Lung microvascular endothelial cell (primary cell): ENCODE measurements at regions not wholly inside any gene's neighbourhood (a gene's known extent, or its start where the extent isn't known, plus 50 kb on each side); places are given as distances from the start of the nearest gene placed in this dataset.

Experiments used
- DNase-seq, 2 donors: peaks; one replicate each; pipeline versions ENCODE4 v3.0.0 to v3.0.0-alpha.2; 2010; ENCODE audit warnings: low read depth in 2 of 2

GRCh38 chr4:59987289-59987688 is 1212.8 kb upstream of the ADGRL3 start:
- no peak for DNase-seq

GRCh38 chr4:59994118-59994517 is 1206.0 kb upstream of the ADGRL3 start:
- no peak for DNase-seq

GRCh38 chr4:60002603-60003337 is 1197.4 kb upstream of the ADGRL3 start:
- DNase-seq = no peak

- DNase-seq = no peak
Measured at GRCh38 chr4:60013464-60014184, 1186.5 kb upstream of the ADGRL3 start.

- no peak for DNase-seq
Measured at GRCh38 chr4:60016971-60017370, 1183.2 kb upstream of the ADGRL3 start.

DNA sequence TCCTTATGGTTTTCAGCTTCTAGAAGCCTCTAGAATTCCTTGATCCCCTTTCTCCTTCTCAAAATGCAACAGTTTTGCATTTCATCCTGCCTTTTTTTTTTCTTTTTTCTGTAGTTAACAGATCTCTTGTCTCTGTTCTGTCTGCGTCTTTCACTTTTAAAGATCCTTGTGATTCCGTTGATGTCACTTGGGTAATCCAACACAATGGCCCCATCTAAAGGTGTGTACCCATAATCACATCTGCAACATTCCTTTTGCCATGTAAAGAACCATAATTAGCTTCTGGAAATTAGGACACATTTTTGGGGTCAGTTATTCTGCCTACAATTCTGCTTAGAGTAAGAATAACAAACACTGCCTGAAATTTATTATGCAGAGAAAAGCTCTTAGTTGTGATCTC is 1180.9 kb upstream of the ADGRL3 start:
- DNase-seq = no peak

GRCh38 chr4:60019946-60020345 is 1180.2 kb upstream of the ADGRL3 start:
- no peak for DNase-seq

- no peak for DNase-seq
Measured at GRCh38 chr4:60020389-60020788, 1179.7 kb upstream of the ADGRL3 start.

GRCh38 chr4:60033826-60034225 is 1166.3 kb upstream of the ADGRL3 start:
- DNase-seq = no peak

DNA sequence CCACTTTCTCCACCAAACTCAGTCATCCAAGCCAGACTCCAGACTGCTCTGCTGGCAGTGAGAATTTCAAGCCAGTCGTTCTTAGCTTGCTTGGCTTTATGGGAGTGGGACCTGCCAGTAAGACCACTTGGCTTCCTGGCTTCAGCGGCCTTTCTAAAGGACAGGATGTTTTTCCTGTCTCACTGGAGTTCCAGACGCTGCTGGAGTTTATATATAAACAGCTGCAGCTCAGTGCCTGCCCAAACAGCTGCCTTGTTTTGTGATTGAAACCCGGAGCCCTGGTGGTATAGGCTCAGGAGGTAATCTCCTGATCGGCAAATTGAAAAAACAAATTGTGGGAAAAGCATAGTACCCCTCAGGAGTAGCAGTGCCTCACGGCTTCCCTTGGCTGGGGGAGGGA is 1165.8 kb upstream of the ADGRL3 start:
- DNase-seq = no peak

DNA sequence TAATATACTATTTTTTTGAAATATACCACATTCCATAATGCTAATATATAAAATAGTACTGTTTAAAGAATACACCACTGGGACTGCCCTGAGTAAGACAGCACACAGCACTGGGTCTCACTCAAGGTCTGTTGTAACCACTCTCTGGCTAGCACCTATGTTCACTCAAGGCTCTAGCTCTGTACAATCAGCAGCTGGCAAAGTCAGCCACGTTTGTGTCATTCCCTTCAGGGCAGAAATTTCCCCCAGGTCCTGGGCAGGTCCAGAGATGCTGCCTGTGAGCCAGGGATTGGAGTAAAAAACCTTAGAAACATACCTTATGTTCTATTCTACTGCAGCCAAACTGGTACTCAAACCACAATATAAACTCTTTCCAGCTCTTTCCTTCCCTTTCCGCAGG is 1160.2 kb upstream of the ADGRL3 start:
- no peak for DNase-seq

GRCh38 chr4:60042231-60042652 is 1157.9 kb upstream of the ADGRL3 start:
- DNase-seq = no peak

GRCh38 chr4:60042941-60043340 is 1157.2 kb upstream of the ADGRL3 start:
- no peak for DNase-seq

GRCh38 chr4:60078984-60079383 is 1121.1 kb upstream of the ADGRL3 start:
- DNase-seq = no peak

- no peak for DNase-seq
Measured at GRCh38 chr4:60081839-60082238, 1118.3 kb upstream of the ADGRL3 start.

DNA sequence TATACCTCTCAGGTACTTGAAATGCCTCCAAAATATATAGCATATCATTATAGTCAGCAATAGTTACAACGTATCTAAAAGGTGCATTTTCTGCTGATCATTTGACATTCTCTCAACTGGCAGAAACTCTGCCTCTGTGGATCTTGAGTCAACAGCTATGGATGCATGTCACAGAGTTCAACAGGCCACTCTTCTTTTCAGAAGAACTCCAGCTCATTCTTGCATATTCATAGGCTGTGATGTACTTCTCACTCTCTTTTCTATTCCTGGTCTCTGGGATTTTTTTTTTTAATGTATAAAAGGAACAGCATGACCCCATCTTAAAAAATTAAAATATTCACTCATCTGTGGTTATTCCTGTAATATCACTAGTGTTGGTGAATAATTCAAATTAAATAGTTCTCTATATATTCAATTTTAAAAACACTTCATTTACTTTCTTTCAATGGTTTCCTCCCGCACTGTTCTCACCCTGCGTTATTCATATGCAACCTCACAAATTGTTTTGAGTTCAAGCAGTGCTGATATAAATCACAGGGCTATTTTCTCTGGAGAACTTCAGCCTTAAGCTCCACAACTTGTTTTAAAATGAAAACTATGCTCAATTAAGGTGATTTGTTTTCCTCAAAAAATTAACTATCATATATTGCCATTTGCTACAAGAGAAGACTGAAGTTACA is 1111.2 kb upstream of the ADGRL3 start:
- no peak for DNase-seq

DNA sequence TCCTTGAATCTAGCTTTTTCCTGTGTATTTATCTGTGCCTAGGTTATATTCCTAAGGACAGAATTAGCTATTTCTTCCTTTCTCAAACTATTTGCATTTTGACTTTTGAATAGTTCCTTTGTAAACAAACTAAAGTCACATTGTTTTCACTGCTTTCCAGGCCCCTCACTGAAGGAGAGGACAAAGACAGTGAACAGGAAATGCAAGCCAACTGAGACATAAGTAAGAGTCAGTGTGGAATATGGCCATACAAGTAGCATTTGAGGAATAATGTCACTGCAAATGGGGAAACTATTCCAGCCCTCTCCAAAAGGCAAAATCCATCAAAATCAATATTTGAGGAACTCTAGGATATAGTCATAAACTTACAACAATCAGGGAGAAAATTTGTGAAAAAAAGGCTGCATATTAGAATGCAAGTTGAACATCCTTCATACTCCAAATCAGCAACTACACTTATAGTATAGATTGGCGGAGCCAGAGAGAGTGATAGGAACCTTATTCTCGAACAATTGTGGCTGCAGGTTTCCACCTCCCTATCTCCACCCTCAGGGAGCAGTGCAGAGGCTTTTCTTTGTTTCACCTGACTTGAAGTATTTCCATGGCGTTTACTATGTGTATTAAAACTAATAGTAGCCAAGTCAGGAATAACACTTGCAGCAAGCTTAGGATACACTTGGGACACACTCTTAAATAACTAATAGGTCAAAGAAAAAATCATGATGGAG is 1110.4 kb upstream of the ADGRL3 start:
- DNase-seq = no peak

GRCh38 chr4:60096676-60097075 is 1103.5 kb upstream of the ADGRL3 start:
- no peak for DNase-seq

DNA sequence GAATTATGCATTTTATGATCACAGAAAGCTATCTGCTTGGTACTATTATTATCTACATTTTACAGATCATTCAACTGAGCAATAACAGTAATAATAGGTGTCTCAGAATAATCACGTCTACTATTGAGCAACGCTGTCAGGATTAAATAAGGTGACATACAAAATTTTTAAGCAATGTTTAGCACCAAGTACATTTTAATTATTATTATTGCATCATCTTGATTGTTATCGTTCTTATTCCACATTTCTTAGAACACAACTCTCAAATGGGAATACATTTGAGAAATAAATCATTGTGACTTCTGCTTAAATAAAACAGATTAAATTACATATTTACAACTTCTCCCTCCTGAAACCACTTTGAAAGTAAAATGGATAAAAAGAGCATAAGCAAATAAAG is 1083.5 kb upstream of the ADGRL3 start:
- no peak for DNase-seq

- DNase-seq = no peak
Measured at GRCh38 chr4:60117726-60118323, 1082.3 kb upstream of the ADGRL3 start.

DNA sequence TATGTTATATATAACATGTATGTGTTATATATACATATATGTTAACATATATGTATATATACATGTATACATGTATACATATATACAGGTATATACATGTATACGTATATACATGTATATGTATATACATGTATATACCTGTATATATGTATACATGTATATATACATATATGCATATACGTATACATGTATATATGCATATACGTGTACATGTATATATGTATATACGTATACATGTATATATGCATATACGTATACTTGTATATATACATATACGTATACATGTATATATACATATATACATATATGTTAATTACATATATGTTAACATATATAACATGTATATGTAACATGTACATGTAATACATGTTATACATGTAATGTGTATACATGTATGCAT is 1077.3 kb upstream of the ADGRL3 start:
- DNase-seq = no peak

- no peak for DNase-seq
Measured at GRCh38 chr4:60128888-60129287, 1071.2 kb upstream of the ADGRL3 start.
